IPS-11a (cell line): ENCODE measurements at regions not wholly inside any gene's neighbourhood (a gene's known extent, or its start where the extent isn't known, plus 50 kb on each side); places are given as distances from the start of the nearest gene placed in this dataset.

ENCODE experiments used
- H3K4me3 ChIP-seq: one replicate; pipeline ENCODE4 v1.5.1; 2013; ENCODE audit warnings: low read depth, low read length, control low read depth

DNA sequence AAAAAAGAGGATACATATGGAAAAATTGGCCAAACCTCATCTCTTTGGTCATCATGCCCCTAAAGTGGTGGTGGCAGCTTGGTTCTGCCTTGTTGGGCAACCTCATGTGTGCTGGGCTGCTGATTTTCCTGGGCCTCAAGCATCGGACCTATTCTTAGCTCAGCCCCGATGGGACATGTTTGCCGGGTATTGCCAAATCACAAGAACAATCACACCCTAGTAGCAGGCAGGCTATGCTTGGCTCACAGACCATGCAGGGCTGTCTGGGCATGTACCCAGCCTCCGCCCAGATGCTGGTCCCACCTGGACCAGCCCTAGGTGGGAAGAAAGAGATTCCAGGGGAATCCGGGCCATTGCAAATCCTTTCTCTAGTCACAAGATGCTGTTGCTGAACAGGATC lies 189.4 kb upstream of the FGGY start:
- no peak overlapping the region for H3K4me3 ChIP-seq

DNA sequence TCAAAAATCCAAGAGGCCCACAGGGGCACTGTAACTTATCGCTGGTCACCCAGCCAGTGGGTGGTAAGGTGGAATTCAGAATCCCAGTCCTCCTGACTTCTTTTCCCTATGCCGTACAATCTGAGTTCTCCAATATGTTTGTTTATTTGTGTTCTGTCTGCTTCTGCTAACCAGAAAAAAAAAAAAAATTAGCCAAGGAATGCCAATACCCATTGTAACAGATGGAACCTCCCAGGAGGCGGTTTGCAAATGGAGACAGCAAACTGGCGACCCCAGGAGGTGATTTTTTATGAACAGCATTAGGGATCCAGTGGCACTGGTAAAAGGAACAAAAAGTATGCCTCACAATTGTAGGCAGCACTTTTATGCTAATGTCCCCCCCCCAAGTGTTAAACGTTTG lies 189.0 kb upstream of the FGGY start:
- no peak overlapping the region for H3K4me3 ChIP-seq

DNA sequence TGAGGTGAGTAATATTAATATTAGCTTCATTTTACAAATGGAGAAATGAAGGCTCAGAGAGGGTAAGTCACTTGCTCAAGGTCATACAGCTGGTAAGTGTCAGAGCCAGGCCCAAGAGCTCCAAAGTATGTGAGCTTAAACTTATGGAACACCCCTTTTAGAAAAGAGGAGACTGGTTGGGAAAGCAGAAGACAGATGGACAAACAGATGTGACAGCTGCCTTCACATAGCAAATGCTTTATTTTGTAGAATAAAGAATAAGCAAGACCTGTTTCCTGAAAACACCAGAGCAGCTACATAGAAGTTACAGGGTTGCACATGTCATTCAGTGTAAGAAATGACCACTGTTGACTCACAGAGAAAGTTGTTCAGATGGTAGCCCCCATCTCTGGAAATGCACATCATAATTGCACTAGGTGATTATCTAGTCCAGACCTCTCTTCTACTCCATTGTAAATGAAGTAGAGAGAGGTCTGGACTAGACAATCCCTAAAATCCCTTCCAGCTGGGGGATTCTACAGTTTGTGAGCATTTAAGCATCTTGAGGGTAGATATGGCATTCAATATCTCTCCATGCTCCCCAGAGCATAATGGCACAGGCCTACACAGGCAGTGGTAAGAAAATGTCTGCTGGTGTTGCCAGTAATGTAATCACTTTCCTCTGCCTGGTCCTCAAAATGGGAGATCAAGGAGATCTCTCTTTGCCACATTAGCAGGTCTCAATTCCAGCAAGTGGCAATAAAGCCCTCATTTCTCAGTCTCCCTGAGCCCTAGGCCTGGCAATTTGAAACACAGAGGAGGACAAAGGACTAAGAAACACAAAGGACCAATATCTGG lies 188.2 kb upstream of the FGGY start:
- no peak overlapping the region for H3K4me3 ChIP-seq

DNA sequence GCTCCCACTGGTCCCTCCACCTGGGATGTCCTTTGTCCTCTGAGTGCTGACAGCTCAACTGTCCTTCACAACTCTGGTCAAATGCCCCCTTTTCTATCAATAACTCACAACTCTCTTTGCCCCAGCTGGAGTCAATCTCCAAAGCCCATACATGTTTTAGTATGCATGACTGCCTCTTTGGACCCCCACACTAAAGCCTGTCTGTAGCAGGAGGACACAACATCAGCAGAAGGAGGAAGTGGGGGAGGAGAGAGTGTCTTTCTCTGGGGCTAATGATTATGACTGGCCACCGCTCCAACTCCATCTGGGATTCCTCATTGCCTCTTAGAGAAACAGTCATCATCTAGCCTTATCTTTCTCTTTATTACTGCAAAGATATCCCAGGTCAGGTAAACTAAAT lies 186.6 kb upstream of the FGGY start:
- no peak overlapping the region for H3K4me3 ChIP-seq

DNA sequence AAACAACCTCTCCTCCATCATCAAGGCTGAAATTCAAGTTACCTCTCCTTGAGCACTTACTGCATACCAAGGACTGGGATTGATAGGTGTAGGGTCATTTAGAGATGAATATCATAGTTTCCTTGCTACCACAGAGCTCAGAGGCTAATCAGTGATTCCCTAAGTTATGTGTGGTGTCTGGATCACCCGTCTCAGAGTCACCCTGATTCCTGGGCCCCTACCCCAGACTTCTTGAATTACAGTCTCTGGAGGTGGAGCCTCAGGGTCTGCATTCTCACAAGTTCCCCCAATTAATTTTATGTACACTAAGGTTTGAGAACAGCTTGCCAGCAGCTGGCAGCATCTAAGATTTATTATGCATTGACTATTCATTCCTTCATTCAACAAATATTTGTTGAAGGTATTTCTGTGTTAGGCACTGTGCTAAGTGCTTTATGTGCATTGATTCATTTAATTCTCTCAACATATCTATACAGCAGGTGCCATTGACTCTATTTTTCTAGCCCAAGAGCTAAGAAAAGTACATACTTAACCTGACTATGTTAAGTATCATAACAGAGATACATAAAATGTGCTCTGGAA lies 182.9 kb upstream of the FGGY start:
- no peak overlapping the region for H3K4me3 ChIP-seq

DNA sequence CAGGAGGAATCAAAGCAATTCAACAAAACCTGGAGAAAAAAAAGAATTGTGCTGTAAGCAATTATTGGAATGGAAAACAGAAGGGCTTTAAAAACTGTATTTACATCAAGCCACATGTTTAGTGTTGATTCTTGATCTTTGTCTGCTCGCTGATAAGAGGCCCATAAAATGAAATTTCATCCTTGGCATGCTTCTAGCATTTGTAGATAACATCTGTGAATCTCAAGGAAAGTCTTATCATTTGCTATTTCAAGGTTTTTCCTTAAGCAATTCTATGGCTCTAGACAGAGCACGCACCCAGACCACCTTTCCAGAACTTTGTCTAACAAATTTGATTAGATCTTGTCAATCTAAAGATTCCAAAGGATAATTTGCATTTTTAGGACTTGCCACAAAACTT lies 181.0 kb upstream of the FGGY start:
- no peak overlapping the region for H3K4me3 ChIP-seq

DNA sequence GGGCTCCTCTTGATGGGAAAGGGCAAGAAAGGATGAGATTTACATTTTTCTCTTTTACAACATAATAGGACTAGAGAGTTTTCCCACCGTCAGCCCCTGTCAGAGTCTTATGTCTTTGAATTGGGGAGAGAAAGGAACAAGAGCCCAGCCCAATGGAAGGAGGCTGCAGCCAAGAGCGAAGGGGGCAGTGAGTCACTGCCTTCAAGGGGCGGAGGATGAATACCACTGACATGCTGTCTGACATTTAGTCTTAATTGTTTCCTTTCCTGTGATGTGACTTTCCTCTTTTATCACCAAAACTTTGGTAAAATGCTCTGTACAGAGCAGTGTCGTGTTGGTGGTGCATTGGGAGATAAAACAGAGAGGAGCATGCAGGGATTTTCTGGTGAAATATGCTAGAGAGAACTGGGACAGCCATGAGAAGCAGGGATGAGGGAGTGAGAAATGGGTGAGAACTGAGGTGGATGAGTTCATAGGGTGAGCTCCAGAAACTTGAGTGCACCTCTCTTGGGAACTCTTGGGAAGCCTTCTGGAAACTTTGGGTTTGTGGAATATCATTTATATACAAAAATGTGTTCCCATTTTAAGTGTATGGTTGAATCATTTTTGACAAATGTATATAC lies 179.9 kb upstream of the FGGY start:
- H3K4me3 ChIP-seq, result no peak overlapping the region

DNA sequence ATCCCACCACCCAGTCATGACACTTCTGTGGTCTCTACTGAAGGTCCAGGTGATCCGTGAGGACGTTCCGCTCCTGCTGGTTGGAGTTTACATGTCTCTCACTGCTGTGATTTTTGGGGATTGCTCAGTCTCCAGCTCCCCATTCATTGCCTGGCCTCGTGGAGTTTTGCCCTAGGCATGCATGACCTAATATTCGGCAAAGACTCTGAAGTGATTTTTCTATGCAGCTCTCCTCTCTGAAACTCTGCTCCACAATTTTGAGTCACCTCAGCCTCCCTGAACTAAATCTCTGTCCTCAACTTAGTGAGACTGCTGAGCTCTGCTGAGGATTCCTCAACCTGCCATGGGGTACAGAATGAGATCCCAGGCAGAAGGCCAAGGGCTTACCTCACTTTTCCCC lies 174.4 kb upstream of the FGGY start:
- H3K4me3 ChIP-seq, result no peak overlapping the region

DNA sequence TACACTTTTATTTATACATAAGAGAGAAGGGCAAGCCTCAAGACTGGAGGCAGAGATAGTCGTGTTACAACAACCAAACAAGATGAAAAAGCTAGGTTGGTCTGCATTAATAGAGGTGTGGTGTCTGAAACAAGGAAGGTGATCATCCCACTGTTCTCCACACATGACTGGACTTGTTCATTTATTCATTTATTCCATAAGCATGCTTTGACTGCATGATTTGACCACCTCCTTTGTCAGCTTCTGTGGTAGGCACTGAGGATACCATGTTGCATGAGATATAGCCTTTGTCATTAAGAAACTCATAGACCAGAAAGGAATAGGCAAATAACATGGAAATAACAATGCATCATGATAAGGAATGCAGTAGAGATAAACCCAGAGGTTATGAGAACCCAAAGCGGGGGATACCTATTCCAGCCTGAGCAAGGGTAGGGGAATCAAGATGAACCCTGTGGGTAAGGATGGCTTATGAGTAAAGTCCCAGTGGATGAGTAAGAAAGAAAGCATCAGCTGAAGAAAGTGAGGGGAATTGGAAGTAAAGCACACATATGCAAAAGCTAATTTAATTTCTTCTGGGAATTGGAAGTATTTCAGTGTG lies 173.7 kb upstream of the FGGY start:
- H3K4me3 ChIP-seq, result no peak overlapping the region

DNA sequence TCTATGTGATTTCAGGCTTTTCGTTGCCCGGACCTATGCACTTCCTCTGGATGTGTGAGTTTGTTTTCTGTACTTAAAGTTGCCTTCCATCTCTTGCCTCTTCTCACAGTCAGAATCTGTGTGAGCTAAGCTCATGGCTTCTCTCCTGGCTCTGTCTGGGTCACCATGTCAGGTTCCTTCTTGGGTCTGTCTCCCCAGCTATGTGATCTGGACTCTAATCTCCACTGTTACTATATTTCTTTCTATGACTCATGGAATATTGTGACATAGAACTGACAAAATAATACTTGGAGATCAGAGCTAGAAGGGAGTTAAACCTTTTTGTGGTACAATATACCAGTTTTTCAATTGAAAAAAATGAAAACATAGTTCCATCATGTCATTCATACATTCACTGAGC lies 172.7 kb upstream of the FGGY start:
- H3K4me3 ChIP-seq, result no peak overlapping the region

DNA sequence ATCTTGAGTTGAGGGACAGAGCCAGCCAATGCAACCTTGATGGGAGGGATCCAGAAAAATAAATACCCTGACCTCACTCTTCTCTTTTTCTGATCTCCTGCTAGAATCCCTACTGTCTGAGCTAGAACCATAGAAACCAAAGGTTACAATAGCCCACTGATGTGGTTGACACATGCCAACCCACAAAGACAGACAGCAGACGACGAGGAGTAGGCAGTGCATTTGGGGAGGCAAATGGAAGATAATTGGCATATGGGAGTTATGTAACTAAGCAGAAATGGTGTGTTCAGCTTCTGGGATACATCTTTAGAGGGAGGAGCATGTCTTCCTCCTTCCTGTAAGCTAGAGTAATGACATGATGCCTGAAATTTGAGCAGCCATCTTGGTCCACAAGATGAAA lies 171.7 kb upstream of the FGGY start:
- no peak overlapping the region for H3K4me3 ChIP-seq

DNA sequence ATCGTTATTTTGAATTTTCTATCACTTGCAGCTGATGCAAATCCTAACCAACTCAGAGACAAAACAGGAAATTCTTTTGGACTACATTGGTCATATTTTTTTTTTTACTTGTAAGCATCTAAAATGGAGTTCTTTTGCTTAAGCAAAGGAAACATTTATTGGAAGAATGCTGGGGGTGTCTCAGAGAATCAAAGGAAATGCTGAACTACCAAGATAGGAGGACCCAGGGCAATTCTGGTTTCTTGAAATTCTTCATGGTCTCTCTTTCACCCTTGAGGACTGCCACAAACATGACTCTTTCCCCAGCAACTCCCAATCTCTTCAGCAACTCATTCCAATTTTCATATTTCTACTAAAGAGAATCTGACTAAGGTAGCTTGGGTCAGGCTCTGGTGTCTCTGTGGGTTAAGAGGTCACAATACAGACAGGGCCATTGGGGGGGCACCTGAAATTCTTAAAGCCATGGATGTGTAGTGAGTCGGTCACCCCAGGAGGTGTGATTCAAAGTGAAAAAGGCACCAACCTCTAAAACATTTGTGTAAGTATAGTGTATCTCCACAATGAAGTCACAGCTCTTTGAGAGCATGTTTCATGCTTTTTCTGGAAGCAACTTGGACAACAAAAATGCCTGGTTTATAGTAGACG lies 171.1 kb upstream of the FGGY start:
- H3K4me3 ChIP-seq, result no peak overlapping the region

DNA sequence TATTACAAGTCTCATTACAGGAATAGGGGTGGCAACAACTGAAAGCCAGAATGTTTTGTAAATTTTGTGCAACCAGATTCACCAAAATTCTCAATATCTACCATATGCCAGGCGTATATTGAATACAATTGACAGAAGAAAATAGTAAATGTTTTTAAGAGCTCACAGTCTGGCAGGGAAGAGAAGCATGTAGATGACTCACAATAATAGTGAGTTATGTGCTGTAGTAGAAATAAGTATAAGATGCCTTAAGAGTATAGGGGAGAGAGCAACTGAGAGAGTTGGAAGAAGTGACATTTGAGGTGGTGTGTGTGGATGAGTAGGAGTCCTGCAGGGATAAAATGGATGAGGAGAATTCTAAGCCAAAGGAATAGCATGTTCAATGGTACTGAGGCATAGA lies 170.5 kb upstream of the FGGY start:
- no peak overlapping the region for H3K4me3 ChIP-seq

DNA sequence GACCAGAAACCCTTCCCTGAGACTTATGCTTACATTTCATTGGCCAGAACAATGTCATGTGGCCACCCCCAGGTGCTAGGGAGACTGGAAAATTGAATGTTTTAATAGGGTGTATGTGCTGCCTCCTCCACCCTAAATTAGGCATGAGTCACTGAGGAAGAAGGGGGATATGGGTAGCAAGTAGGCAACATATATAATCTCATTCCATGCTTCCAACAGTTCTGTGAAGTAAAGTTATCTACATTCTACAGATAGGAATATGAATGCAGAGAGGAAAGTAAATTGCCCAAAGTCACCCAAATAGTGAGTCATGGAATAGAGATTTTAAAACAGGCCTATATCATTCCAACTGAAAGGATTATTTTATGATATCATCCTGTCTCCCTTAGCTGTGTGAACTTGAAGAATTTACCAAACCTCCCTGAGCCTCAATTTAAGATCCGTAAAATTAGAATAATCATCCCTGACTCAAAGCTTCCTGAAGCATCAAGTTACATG lies 168.6 kb upstream of the FGGY start:
- no peak overlapping the region for H3K4me3 ChIP-seq

DNA sequence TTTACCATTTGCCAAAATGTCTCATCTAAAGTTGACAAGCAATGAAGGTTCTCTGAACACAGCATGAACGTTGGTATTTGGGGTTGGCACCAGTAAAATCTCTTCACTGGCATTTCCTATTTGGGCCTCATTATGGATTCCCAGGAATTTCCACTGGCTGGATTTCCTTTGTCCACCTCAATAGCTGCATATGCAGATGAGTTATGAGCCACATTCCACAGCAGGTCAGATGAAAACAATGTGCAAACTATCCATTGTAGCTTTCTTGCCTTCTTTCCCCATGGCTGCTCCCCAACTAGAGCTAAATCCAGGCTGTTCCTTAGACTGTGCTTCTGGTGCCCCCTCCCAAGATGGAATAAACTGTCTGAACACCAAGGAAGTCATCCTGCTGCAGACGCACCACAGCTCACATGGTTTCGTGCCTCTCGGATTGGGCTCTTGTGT lies 168.1 kb upstream of the FGGY start:
- no peak overlapping the region for H3K4me3 ChIP-seq

DNA sequence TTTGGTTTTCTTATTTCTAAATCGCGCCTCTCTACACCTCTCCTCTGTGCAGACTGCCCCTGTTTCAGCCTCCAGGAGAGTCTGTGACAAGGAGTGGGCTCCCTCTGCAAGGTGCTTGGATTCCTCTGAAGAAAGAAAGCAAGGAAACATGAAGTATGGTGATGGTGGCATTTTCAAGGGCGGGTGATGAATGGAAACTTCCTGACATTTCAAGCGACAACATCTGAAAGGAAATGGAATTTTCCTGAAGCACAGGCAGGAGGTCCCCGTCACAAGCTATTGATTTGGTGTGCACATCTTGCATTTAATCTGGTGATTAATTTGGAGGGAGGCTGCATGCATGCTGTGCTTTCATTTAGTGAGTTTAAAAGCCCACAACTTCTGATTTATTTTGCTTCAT lies 164.6 kb upstream of the FGGY start:
- H3K4me3 ChIP-seq, result no peak overlapping the region

DNA sequence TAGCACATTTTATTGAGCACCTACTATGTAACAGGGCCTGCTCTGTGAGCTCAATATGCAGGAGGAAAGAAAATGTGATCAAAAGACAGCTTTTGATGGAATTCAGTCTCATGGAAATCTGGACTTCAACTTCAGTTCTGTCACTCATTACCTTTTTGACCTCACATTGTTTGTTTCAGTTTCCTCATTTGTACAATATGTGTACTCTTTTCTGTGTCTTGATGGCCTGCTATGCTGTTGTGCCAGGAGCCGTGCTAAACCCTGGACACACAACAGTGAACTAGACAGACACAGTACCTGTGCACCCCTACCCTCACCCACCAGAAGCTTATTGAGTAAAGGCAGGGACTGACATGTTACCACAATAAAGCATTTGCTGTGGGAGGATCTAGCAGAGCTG lies 162.9 kb upstream of the FGGY start:
- H3K4me3 ChIP-seq, result no peak overlapping the region

DNA sequence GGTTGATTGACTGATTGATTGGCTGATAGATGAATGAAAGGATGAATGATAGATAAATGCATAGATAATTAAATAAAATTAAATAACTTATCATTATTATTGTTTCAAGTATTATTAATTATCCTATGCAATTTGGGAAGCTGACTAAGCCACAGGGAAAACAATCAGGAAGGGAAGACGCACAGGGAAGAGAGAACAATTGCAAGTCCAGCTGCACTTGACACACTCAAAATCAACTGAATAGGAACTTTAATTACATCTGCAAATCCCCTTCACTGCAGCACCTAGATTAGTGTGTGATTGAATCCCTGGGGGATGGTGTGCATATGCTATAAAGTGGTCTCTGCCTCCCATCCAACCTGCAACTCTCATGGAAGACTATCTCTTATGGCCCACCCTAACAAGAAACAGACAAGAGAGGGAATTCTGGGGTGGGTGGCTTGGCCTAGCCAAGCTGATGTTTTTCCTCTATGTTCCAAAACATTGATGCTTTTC lies 161.1 kb upstream of the FGGY start:
- no peak overlapping the region for H3K4me3 ChIP-seq

DNA sequence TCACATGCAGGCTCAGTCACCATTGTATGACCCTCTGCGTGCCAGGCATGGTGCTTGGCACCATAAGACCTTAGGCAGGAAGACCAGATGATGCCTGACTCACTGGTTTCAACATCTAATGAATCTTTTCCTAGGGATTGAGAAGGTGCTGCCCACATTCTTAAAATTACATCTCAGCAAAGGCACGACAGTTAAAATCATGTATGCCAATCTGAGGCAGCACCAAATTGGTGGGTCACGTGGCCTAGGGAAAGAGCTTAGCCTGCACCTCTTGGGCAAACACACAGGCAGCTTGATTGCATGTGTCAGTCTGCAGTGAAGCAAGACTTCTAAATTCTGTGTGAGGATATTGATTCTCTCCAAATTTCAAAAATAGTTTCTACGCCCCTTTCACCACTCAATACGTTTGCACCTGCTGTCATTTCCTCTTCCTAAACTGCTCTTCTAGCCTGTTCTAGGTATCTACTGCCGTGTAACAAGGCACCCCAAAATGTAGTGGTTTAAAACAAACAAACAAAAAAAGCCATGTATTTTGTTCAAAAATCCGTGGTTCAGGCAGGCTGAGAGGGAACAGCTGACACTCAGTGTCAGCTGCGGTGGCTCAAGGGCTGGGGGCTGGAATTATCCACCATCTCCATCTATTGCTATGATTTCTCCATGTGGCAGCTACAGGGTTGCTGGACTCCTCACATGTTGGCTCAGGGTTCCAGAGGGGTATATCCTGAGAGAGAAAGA lies 160.2 kb upstream of the FGGY start:
- no peak overlapping the region for H3K4me3 ChIP-seq

DNA sequence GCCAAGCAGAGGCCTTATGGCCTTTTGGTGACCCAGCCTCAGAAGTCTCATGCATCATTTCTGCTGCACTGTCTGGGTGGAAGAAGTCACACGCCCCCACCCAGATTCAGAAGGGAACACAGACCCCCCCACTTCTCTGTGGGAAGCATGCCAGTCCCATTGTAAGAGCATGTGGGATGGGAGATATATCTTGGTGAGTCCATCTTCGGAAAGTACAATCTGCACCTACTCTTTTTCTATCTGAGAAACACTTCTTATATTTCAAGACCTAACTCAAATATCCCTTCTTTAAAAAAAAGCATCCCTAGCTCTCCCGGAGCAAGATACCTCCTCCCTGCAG lies 159.6 kb upstream of the FGGY start:
- H3K4me3 ChIP-seq, result no peak overlapping the region

DNA sequence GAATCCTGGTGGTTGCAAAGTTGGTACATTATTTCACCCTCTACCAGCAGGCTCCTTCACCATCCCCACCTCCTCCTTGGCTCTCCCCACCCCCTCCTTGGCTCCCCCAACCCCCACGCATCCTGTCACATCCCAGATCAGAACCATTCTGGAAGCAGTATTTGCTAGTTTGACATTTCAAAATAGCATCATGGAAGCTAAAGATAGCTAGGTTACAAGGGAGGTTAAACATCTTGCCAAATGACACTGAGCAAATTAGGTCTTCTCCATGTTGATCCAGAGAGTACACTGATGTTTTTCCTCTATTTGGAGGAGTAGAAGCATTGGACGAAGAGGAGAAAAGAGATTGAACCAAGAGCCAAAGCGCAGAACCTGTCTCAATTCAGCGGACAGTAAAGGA lies 158.9 kb upstream of the FGGY start:
- no peak overlapping the region for H3K4me3 ChIP-seq
